ENCODE measurements at regions not wholly inside any gene's neighbourhood (a gene's known extent, or its start where the extent isn't known, plus 50 kb on each side); places are given as distances from the start of the nearest gene placed in this dataset.

DNA sequence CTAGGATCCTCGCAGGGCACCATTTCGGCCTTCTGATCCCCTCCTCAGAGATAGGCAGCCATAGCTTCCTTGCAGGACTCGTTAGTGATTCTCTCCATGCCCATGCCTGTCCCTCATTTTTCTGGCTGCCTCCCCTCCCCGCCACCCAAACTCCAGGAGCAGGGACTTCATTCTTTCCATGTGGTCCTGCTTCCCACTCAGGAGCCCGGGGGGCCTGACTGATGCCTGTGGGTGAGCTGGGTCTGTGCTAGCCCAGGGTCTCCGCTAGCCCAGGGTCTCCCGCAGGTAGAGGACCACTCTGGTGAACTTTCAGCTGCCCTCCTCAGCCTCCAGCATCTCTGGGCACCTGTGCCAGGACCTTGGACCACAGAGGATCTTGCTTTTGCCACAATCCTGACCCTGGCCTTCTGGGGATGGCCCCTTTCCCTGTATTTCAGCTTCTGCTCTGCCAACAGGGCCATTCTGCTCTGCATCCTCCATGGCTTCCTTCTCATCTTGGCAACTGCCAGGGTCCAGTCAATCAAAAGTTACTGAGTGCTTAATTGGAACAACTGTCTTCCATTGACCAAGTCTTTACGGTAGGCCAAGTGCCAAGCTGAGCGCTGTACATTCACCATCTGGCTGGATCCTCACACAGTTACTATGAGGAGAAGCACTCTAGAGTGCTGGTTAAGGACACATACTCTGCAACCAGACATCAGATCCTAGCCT, 152.2 kb downstream of the EFNB1 start:
- Histone ChIP-seq H3K27me3 (ENCODE audit: control insufficient read depth, insufficient read depth, low read length) (peaks cover 11% of the 10 kb centered on the region), H2AK9ac (replicated peaks; ENCODE audit: low read depth, low read length, poor library complexity) (no peak overlapping the region), H3K4me3 (ENCODE audit: insufficient read depth, low read depth, low read length) (no peak overlapping the region), H3K27ac (ENCODE audit: insufficient read depth, low read length) (no peak overlapping the region), H4K8ac (ENCODE audit: low read depth in 2 of 2, low read length in 2 of 2) (no peak overlapping the region), H2BK5ac (ENCODE audit: low read depth, low read length, poor library complexity, severe bottlenecking) (no peak overlapping the region), H2BK20ac (ENCODE audit: low read depth, low read length) (no peak overlapping the region), H2AK5ac (ENCODE audit: low read depth, low read length) (no peak overlapping the region), H3K14ac (replicated peaks; ENCODE audit: low read depth, low read length) (no peak overlapping the region), H2AFZ (replicated peaks; ENCODE audit: low read length, poor library complexity) (no peak overlapping the region), H3K18ac (ENCODE audit: low read depth, low read length) (no peak overlapping the region), H3K4ac (ENCODE audit: low read depth, low read length) (no peak overlapping the region), H2BK120ac (ENCODE audit: low read depth, low read length) (no peak overlapping the region), H3K23ac (ENCODE audit: low read depth, low read length) (no peak overlapping the region), H2BK15ac (ENCODE audit: low read depth, low read length) (no peak overlapping the region), H3K9me3 (ENCODE audit: control insufficient read depth, insufficient read depth, low read length) (peaks cover 3% of the 10 kb centered on the region), H3K4me1 (ENCODE audit: control insufficient read depth, insufficient read depth, low read length) (peaks cover 7% of the 10 kb centered on the region), H3K9ac (ENCODE audit: low read depth, low read length) (no peak overlapping the region), H4K20me1 (ENCODE audit: insufficient read depth, low read length) (no peaks in the 10 kb centered on the region; the same call in 1 of the 2 replicates), H3K4me2 (ENCODE audit: low read depth, low read length) (no peak overlapping the region), H3K36me3 (ENCODE audit: control insufficient read depth, insufficient read depth, low read length) (no peaks in the 10 kb centered on the region), H4K5ac (ENCODE audit: low read depth, low read length) (no peak overlapping the region), H4K91ac (ENCODE audit: insufficient read depth, low read depth, low read length) (no peak overlapping the region), H3K9me1 (ENCODE audit: insufficient read depth, low read length) (no peaks in the 10 kb centered on the region), H3K79me1 (ENCODE audit: low read depth in 1 of 2, low read length in 2 of 2) (no peaks in the 10 kb centered on the region), H3K56ac (ENCODE audit: extremely low read depth, insufficient read depth, low read length) (no peak overlapping the region)
- in situ Hi-C loops (cut with MboI; ENCODE audit: low sequenced_read_pairs) (no loop called here), dilution Hi-C loops (cut with HindIII; ENCODE audit: low sequenced_read_pairs, unreplicated experiment) (no loop called here), intact Hi-C loops (cut with micrococcal nuclease) (no loop called here)
- 70% methylated on average over 2 of the region's 9 CpGs; no CpG with 5 or more reads in 1 of the 2 experiments for WGBS, 2 experiments (ENCODE audit: extremely low coverage in 2 of 2, insufficient read length in 1 of 2)
- TF ChIP-seq MXI1 (IDR thresholded peaks at IDR 0.05; ENCODE audit: borderline replicate concordance, low read depth, low read length): no peak
- no peak for TF ChIP-seq CHD1 (IDR thresholded peaks at IDR 0.05; ENCODE audit: low read depth, low read length)
- TF ChIP-seq RCOR1 (IDR thresholded peaks at IDR 0.05; ENCODE audit: insufficient replicate concordance, low read length): no peak
- TF ChIP-seq, protein P1, sequence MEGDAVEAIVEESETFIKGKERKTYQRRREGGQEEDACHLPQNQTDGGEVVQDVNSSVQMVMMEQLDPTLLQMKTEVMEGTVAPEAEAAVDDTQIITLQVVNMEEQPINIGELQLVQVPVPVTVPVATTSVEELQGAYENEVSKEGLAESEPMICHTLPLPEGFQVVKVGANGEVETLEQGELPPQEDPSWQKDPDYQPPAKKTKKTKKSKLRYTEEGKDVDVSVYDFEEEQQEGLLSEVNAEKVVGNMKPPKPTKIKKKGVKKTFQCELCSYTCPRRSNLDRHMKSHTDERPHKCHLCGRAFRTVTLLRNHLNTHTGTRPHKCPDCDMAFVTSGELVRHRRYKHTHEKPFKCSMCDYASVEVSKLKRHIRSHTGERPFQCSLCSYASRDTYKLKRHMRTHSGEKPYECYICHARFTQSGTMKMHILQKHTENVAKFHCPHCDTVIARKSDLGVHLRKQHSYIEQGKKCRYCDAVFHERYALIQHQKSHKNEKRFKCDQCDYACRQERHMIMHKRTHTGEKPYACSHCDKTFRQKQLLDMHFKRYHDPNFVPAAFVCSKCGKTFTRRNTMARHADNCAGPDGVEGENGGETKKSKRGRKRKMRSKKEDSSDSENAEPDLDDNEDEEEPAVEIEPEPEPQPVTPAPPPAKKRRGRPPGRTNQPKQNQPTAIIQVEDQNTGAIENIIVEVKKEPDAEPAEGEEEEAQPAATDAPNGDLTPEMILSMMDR (conservative IDR thresholded peaks at IDR 0.05; ENCODE audit: low read depth, low read length): no peak
- no peak for TF ChIP-seq NFE2L2 (IDR thresholded peaks at IDR 0.05; ENCODE audit: low read depth, low read length)
- no peak for TF ChIP-seq RFX5 (IDR thresholded peaks at IDR 0.05; ENCODE audit: low read depth, low read length)
- no peak for TF ChIP-seq SMC3 (IDR thresholded peaks at IDR 0.05; ENCODE audit: low read depth, low read length)
- TF ChIP-seq POLR2A (IDR thresholded peaks at IDR 0.05; ENCODE audit: low read depth, low read length): no peak
- TF ChIP-seq RAD21 (IDR thresholded peaks at IDR 0.05; ENCODE audit: low read length): no peak
- TF ChIP-seq BHLHE40 (IDR thresholded peaks at IDR 0.05; ENCODE audit: low read depth, low read length): no peak
- TF ChIP-seq, protein P2, sequence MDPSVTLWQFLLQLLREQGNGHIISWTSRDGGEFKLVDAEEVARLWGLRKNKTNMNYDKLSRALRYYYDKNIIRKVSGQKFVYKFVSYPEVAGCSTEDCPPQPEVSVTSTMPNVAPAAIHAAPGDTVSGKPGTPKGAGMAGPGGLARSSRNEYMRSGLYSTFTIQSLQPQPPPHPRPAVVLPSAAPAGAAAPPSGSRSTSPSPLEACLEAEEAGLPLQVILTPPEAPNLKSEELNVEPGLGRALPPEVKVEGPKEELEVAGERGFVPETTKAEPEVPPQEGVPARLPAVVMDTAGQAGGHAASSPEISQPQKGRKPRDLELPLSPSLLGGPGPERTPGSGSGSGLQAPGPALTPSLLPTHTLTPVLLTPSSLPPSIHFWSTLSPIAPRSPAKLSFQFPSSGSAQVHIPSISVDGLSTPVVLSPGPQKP (IDR thresholded peaks at IDR 0.05; ENCODE audit: borderline replicate concordance, low read depth, low read length): no peak
- TF ChIP-seq MAFK (IDR thresholded peaks at IDR 0.05; ENCODE audit: low read depth, low read length): no peak
- TF ChIP-seq, protein P3, sequence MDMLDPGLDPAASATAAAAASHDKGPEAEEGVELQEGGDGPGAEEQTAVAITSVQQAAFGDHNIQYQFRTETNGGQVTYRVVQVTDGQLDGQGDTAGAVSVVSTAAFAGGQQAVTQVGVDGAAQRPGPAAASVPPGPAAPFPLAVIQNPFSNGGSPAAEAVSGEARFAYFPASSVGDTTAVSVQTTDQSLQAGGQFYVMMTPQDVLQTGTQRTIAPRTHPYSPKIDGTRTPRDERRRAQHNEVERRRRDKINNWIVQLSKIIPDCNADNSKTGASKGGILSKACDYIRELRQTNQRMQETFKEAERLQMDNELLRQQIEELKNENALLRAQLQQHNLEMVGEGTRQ (IDR thresholded peaks at IDR 0.05; ENCODE audit: low read depth, low read length): no peak
- TF ChIP-seq CEBPB (IDR thresholded peaks at IDR 0.05; ENCODE audit: low read depth, low read length): no peak
- TF ChIP-seq MAZ (IDR thresholded peaks at IDR 0.05; ENCODE audit: borderline replicate concordance, low read depth, low read length): no peak
- no peak for ATAC-seq (ENCODE audit: low read depth)
- CTCF ChIA-PET: no interaction called here
- POLR2A ChIA-PET (ENCODE audit: unreplicated experiment): no interaction called here
- BruUV-seq (replicated peaks): no TSS peak
- no peak for DNase-seq

Data from IMR-90 (cell line).